ENCODE measurements at regions not wholly inside any gene's neighbourhood (a gene's known extent, or its start where the extent isn't known, plus 50 kb on each side); places are given as distances from the start of the nearest gene placed in this dataset.

DNA sequence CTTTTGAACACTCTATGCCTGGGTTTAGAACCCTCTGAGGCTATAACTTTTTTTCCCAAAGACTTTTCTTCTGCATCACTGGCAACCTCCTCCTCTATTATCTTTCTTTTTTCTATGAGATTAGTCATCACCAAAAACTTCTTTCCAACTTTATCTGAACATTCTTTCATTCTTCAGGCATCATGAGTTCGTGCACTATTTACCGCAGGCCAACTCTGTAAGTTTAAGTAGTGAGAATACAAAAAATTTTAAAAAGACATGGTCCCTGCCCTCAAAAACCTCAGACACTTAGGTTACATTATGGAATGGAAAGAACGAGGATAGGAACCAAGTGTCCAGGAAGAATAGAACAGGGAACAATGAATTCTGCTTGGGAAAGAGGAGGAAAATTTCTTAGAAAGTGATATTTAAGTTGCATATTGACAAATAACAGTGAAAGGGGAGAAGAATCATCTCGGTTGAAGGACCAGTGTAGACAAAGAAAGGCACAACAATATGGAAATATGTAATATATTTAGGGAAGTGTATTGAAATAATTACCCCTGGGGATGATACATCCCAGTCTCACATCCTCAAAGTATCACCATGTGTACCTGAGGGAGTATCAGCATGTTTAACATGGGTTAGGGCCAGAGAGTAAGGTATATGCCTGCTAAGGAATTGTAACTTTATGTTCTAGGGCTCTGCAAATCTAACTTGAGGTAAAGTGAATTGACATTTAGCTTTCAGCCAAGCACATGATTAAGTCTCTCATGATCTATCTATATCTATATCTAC lies 196.5 kb upstream of the NREP start:
- Mint-ChIP-seq H3K9me3 (ENCODE audit: insufficient read depth) (no peaks in the 10 kb centered on the region), H3K4me3 (no peak overlapping the region), H3K27me3 (ENCODE audit: low read depth) (no peaks in the 10 kb centered on the region), H3K27ac (no peak overlapping the region), H3K4me1 (ENCODE audit: low read depth) (no peaks in the 10 kb centered on the region), H3K36me3 (ENCODE audit: low read depth) (no peaks in the 10 kb centered on the region)
- ChIA-PET POLR2A (no interaction called here), CTCF (no interaction called here)
- no peak for DNase-seq
- no peak for ATAC-seq

- H3K9me3 Mint-ChIP-seq (ENCODE audit: insufficient read depth) = no peaks in the 10 kb centered on the region
- DNase-seq = no peak
- ChIA-PET POLR2A (no interaction called here), CTCF (no interaction called here)
- no peak overlapping the region for H3K4me3 Mint-ChIP-seq
- ATAC-seq = no peak
- H3K27me3 Mint-ChIP-seq (ENCODE audit: low read depth) = no peaks in the 10 kb centered on the region
- H3K27ac Mint-ChIP-seq = no peak overlapping the region
- H3K36me3 Mint-ChIP-seq (ENCODE audit: low read depth) = no peaks in the 10 kb centered on the region
- no peaks in the 10 kb centered on the region for H3K4me1 Mint-ChIP-seq (ENCODE audit: low read depth)
Measured at GRCh38 chr5:111952555-111952954, 195.6 kb upstream of the NREP start.

GRCh38 chr5:111950660-111951059 lies 193.7 kb upstream of the NREP start:
- ChIA-PET POLR2A (no interaction called here), CTCF (no interaction called here)
- DNase-seq = no peak
- H3K4me3 Mint-ChIP-seq = no peak overlapping the region
- H3K4me1 Mint-ChIP-seq (ENCODE audit: low read depth) = no peaks in the 10 kb centered on the region
- ATAC-seq = no peak
- H3K9me3 Mint-ChIP-seq (ENCODE audit: insufficient read depth) = no peaks in the 10 kb centered on the region
- no peak overlapping the region for H3K27ac Mint-ChIP-seq
- H3K27me3 Mint-ChIP-seq (ENCODE audit: low read depth) = no peaks in the 10 kb centered on the region
- H3K36me3 Mint-ChIP-seq (ENCODE audit: low read depth) = no peaks in the 10 kb centered on the region

- Mint-ChIP-seq H3K27ac (no peak overlapping the region), H3K4me1 (ENCODE audit: low read depth) (no peaks in the 10 kb centered on the region), H3K9me3 (ENCODE audit: insufficient read depth) (no peaks in the 10 kb centered on the region), H3K4me3 (no peak overlapping the region), H3K36me3 (ENCODE audit: low read depth) (no peaks in the 10 kb centered on the region), H3K27me3 (ENCODE audit: low read depth) (peaks cover 2% of the 10 kb centered on the region)
- ChIA-PET CTCF (no interaction called here), POLR2A (no interaction called here)
- ATAC-seq = no peak
- DNase-seq = no peak
Measured at GRCh38 chr5:111948092-111948841, 191.3 kb upstream of the NREP start.

GRCh38 chr5:111946556-111946955 lies 189.6 kb upstream of the NREP start:
- Mint-ChIP-seq H3K4me1 (ENCODE audit: low read depth) (no peaks in the 10 kb centered on the region), H3K27me3 (ENCODE audit: low read depth) (peaks cover 4% of the 10 kb centered on the region), H3K9me3 (ENCODE audit: insufficient read depth) (no peaks in the 10 kb centered on the region), H3K27ac (no peak overlapping the region), H3K4me3 (no peak overlapping the region), H3K36me3 (ENCODE audit: low read depth) (no peaks in the 10 kb centered on the region)
- DNase-seq = no peak
- ChIA-PET POLR2A (no interaction called here), CTCF (no interaction called here)
- no peak for ATAC-seq

GRCh38 chr5:111945535-111945934 lies 188.5 kb upstream of the NREP start:
- ChIA-PET CTCF (no interaction called here), POLR2A (no interaction called here)
- H3K27ac Mint-ChIP-seq = no peak overlapping the region
- H3K9me3 Mint-ChIP-seq (ENCODE audit: insufficient read depth) = no peaks in the 10 kb centered on the region
- H3K4me3 Mint-ChIP-seq = no peak overlapping the region
- ATAC-seq = no peak
- no peak for DNase-seq
- no peaks in the 10 kb centered on the region for H3K36me3 Mint-ChIP-seq (ENCODE audit: low read depth)
- no peaks in the 10 kb centered on the region for H3K4me1 Mint-ChIP-seq (ENCODE audit: low read depth)
- H3K27me3 Mint-ChIP-seq (ENCODE audit: low read depth) = peaks cover 4% of the 10 kb centered on the region

DNA sequence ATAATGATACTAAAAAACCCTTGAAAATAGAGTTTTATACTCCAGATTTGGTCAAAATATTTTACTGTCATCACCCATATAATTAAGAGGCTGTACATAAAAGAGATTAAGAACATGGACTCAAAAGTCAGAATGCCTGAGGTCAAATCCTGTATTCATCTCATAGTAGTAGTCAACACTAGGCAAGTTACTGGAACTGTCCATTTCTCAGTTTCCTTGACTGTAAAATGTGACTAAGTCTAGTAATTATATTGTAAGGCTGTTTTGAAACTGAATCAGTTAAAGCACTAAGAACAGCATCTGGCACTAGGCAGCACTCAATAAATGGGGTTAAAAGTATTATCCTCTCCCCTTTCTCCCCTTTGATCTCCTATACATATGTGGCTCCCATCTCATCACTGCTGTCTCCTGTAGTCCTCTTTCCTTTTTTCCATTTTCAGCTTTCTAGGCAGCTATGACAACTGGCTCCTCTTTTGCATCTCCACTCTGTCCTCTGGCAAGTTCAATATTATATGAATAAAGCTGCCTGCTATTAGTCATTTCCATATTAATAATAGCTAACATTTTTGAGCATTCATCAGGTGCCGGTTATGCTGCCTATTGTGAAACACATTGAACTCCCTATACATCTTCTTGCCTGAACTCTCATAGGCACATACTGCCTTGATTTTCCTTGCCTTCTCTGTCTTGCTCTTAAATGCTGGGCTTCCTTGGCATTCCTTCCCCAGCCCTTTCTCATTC lies 185.8 kb upstream of the NREP start:
- ChIA-PET CTCF (no interaction called here), POLR2A (no interaction called here)
- DNase-seq (no peak), ATAC-seq (no peak)
- H3K27me3 Mint-ChIP-seq (ENCODE audit: low read depth) = peaks cover 4% of the 10 kb centered on the region
- no peaks in the 10 kb centered on the region for H3K9me3 Mint-ChIP-seq (ENCODE audit: insufficient read depth)
- H3K36me3 Mint-ChIP-seq (ENCODE audit: low read depth) = no peaks in the 10 kb centered on the region
- no peak overlapping the region for H3K4me3 Mint-ChIP-seq
- no peak overlapping the region for H3K27ac Mint-ChIP-seq
- no peaks in the 10 kb centered on the region for H3K4me1 Mint-ChIP-seq (ENCODE audit: low read depth)

DNA sequence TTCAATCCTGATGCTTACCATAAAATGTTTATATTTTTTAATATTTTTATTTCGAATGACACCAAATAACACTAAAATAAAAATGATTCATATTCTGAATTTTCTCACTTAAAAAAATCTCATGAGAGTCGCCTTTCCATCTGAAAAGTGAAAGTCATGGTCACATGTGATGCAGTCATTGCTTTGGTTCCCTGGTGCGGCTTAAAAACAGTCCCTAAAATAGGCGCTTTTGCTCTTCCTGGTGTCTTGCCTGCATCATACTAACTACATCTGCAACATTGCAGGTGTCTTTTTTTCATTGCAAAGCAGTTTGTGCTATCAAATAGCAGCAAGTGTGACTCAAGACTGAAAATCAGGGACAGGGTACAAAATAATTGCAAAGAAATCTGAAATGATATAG lies 185.2 kb upstream of the NREP start:
- H3K9me3 Mint-ChIP-seq (ENCODE audit: insufficient read depth) = no peaks in the 10 kb centered on the region
- H3K27ac Mint-ChIP-seq = no peak overlapping the region
- ATAC-seq (no peak), DNase-seq (no peak)
- POLR2A ChIA-PET = no interaction called here
- no peaks in the 10 kb centered on the region for H3K4me1 Mint-ChIP-seq (ENCODE audit: low read depth)
- H3K27me3 Mint-ChIP-seq (ENCODE audit: low read depth) = peaks cover 4% of the 10 kb centered on the region
- H3K36me3 Mint-ChIP-seq (ENCODE audit: low read depth) = no peaks in the 10 kb centered on the region
- H3K4me3 Mint-ChIP-seq = no peak overlapping the region
- CTCF ChIA-PET = no interaction called here

DNA sequence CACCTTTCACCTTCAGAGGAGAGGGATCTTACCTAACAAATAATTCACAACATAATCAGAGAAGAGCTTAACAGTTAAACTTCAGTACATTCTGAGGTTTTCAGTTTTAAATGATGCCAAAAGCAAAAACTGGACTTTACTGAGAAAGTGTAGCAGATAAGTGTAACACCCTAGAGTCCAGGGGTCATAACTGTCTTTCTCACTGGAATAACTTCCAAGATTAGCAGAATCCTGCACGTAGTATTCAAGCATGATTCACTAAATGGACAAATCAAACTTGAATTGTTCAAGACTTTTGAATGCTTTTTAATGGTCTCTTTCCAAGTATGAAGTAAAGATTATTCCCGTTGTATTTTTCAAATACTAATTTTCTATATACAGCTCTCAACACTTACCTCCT lies 180.1 kb upstream of the NREP start:
- Mint-ChIP-seq H3K4me3 (no peak overlapping the region), H3K27me3 (ENCODE audit: low read depth) (no peaks in the 10 kb centered on the region), H3K4me1 (ENCODE audit: low read depth) (no peaks in the 10 kb centered on the region), H3K9me3 (ENCODE audit: insufficient read depth) (no peaks in the 10 kb centered on the region), H3K27ac (no peak overlapping the region), H3K36me3 (ENCODE audit: low read depth) (no peaks in the 10 kb centered on the region)
- DNase-seq (no peak), ATAC-seq (no peak)
- ChIA-PET CTCF (no interaction called here), POLR2A (no interaction called here)

GRCh38 chr5:111935835-111936234 lies 178.8 kb upstream of the NREP start:
- CTCF ChIA-PET = no interaction called here
- Mint-ChIP-seq H3K27ac (no peak overlapping the region), H3K36me3 (ENCODE audit: low read depth) (no peaks in the 10 kb centered on the region), H3K4me1 (ENCODE audit: low read depth) (no peaks in the 10 kb centered on the region), H3K4me3 (no peak overlapping the region), H3K27me3 (ENCODE audit: low read depth) (no peaks in the 10 kb centered on the region), H3K9me3 (ENCODE audit: insufficient read depth) (no peaks in the 10 kb centered on the region)
- ATAC-seq (no peak), DNase-seq (no peak)
- POLR2A ChIA-PET = no interaction called here

- Mint-ChIP-seq H3K27ac (no peak overlapping the region), H3K4me1 (ENCODE audit: low read depth) (no peaks in the 10 kb centered on the region), H3K9me3 (ENCODE audit: insufficient read depth) (no peaks in the 10 kb centered on the region), H3K4me3 (no peak overlapping the region), H3K27me3 (ENCODE audit: low read depth) (no peaks in the 10 kb centered on the region), H3K36me3 (ENCODE audit: low read depth) (no peaks in the 10 kb centered on the region)
- no peak for ATAC-seq
- CTCF ChIA-PET = no interaction called here
- POLR2A ChIA-PET = no interaction called here
- DNase-seq = no peak
Measured at GRCh38 chr5:111935009-111935408, 178.0 kb upstream of the NREP start.

DNA sequence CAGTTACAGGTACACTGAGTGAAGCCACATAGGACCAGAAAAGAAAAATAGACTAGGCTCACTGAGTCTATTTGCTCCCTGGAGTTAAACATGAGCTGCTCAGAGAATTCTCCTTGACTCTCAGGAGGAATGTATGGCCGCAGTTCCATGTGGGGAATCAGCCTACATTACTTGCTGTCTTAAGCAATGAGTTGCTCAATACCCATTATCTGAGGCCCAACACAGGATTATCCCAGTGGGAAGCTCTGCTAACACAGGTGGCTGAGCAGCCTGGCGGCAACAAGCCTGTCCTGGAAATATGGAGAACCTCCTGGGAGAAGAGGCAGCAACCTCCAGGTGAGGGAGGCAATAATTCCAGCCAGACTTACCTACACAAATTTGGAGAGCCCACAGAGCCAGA lies 177.5 kb upstream of the NREP start:
- H3K9me3 Mint-ChIP-seq (ENCODE audit: insufficient read depth) = no peaks in the 10 kb centered on the region
- no peak for ATAC-seq
- no peaks in the 10 kb centered on the region for H3K27me3 Mint-ChIP-seq (ENCODE audit: low read depth)
- CTCF ChIA-PET = no interaction called here
- no peak overlapping the region for H3K27ac Mint-ChIP-seq
- H3K4me3 Mint-ChIP-seq = no peak overlapping the region
- POLR2A ChIA-PET = no interaction called here
- H3K36me3 Mint-ChIP-seq (ENCODE audit: low read depth) = no peaks in the 10 kb centered on the region
- no peak for DNase-seq
- H3K4me1 Mint-ChIP-seq (ENCODE audit: low read depth) = no peaks in the 10 kb centered on the region

All from activated CD8-positive, alpha-beta T cell treated with anti-CD3 and anti-CD28 coated beads, Interleukin-2, amount 10 ng/mL, durations not matched to agents 7 days and 5 days (primary cell).